MM.1S (cell line): ENCODE measurements at regions not wholly inside any gene's neighbourhood (a gene's known extent, or its start where the extent isn't known, plus 50 kb on each side); places are given as distances from the start of the nearest gene placed in this dataset.

Source experiments
- CTCF ChIP-seq: fragments of 300-600 bp; sonication (generic); IDR thresholded peaks from 2 replicates; pipeline ENCODE4 v1.5.1; 2016; ENCODE audit warnings: antibody characterized with exemption, low read length, mixed read lengths
- EZH2 ChIP-seq: fragments of 300-600 bp; sonication (generic); optimal IDR thresholded peaks from 2 replicates; pipeline ENCODE3; 2017; ENCODE audit warnings: low read depth, mild to moderate bottlenecking, antibody characterized with exemption, low read length, mixed read lengths
- EZH2phosphoT487 ChIP-seq: fragments of 300-600 bp; sonication (generic); IDR thresholded peaks from 2 replicates; pipeline ENCODE4 v1.6.1; 2018; ENCODE audit warnings: antibody characterized with exemption, low read length

- peak; percentile 67 for TF ChIP-seq CTCF
- no peak for TF ChIP-seq EZH2
- no peak for TF ChIP-seq EZH2phosphoT487
Observed at GRCh38 chr20:5448449-5449118, 131.8 kb upstream of the PROKR2 start.
